D721Med (cell line): ENCODE measurements at regions not wholly inside any gene's neighbourhood (a gene's known extent, or its start where the extent isn't known, plus 50 kb on each side); places are given as distances from the start of the nearest gene placed in this dataset.
"Not testable (repeated sequence)": the region's sequence is repeated elsewhere in the genome, so short reads cannot be mapped to it uniquely, and the experiment has no call there.

Experiments used
- DNase-seq: peaks from one replicate; pipeline ENCODE4 v3.0.0; 2011; ENCODE audit warnings: low spot score; ENCODE audit not compliant: insufficient read length
- FAIRE-seq: peaks from 2 replicates; lab custom pipeline; 2011; peaks lifted over from hg19 to GRCh38; lab: Jason Lieb, UNC

DNA sequence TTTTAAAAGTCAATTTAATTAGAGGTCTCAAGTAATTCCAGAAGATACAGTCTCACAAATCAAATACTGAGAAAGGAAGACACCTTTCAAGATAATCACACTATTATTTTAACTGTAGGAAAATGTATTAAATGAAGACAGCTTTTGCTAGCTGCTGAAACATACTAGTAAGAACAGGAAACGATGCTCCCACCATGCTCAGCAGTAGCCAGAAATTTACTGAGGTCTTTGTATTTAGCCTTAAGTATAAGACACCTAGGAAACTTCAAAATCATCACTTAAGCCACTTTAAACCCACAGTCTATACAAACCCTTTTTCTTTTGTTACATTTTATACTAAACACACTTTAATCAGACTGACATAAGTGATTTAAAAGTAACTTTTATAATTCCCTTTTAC is 72.7 kb upstream of the NPIPB12 start:
- DNase-seq, FAIRE-seq: not testable (repeated sequence)

- not testable (repeated sequence) for FAIRE-seq, DNase-seq
Measured at GRCh38 chr16:29581764-29582163, 75.6 kb upstream of the NPIPB12 start.

- not testable (repeated sequence) for FAIRE-seq, DNase-seq
Measured at GRCh38 chr16:29591919-29592318, 71.1 kb upstream of the SPN start.

DNA sequence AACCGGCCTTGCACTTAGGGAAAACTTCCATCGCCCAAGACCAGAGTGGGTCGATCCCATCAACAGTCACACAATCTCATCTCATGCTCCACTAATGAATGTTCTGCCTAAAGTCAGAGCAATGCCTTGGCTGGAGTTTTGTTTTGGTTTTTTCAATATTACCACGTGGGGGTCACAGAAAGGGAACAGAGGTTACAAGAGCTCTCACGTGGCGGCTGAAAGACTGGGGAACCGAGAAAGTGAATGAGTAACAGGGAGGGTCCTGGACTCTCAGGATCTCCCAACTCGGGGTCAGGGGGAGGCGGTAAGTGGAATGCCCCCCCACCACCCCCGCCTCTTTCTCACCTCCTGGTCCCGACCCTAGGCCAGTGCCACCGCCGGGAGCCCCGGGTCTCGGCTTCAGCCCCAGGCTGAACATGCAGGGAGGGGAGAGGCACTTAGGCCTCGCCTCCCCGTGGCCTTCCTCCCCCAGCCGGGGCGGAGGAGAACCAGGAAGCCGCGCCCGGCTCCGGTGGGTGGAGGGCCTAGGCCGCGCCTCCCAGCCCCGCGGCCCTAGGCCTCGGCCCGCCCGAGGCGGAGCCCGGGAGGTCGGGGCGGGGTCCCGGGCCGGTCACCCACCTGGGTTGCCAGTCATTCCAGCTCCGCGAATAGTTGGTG is 68.7 kb upstream of the SPN start:
- not testable (repeated sequence) for DNase-seq, FAIRE-seq

GRCh38 chr16:29594926-29595838 is 67.9 kb upstream of the SPN start:
- peak; percentile 29 for DNase-seq
- not testable (repeated sequence) for FAIRE-seq

DNA sequence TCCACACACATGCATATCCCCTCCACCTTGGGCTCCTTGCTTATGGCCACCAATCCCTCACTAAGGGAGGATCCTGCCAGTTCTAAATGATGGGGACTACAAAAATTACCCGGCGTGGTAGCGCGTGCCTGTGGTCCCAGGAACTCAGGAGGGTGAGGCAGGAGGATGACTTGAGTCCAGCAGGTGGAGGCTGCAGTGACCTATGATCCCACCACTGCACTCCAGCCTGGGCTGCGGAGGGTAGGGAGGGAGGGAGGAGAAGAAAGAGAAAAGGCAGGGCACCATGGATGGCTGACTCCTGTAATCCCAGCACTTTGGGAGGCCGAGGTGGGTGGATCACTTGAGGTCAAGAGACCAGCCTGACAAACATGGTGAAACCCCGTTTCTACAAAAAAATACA is 66.0 kb upstream of the SPN start:
- FAIRE-seq, DNase-seq: not testable (repeated sequence)

GRCh38 chr16:29600111-29601000 is 62.7 kb upstream of the SPN start:
- DNase-seq, FAIRE-seq: not testable (repeated sequence)

GRCh38 chr16:29602247-29602625 is 60.8 kb upstream of the SPN start:
- DNase-seq, FAIRE-seq: not testable (repeated sequence)

- not testable (repeated sequence) for FAIRE-seq
- DNase-seq = peak; percentile 2
Measured at GRCh38 chr16:29602683-29603088, 60.4 kb upstream of the SPN start.

DNA sequence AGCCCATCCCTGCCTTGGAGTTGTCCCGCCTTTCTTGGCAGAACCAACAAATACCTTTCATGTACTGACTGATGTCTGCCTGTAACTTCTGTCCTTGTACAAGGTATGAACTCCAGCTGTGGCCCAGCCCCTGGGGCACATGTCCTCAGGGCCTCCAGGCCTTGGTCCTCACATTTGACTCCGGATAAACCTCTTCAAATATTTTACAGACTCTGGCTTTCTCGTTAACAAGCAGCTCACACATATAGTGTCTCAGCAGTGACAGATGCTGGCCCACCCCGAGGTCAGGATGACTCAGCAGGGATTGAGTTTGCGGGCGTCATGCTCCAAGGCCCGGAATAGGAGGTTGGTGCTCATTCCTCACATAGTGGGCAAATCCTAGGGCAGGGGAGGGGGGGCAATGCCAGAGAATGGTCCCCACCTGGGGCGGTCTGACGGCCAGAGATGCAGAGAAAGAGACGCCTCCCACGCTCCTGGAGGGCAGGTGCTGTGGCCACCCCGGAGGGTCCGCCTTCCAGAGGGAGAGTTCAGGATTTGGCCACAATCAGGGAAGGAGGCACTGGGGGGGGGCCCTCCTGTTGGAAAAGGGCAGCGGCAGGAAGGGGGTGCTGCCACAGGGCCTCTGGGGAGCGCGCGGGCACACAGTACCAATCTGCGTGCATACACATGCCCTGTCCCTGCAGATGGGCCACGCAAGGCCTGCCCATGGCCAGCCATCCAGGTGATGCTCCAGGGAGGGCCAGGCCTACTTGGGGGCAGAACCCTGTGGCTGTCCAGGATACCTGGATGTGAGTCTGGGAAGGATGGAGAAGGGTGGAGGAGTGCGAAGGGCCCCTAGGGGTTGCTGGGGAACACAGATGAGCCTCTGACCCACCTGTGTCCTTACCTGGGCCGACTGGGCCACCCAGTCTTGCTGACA is 58.2 kb upstream of the SPN start:
- FAIRE-seq = not testable (repeated sequence)
- peak; percentile 26 for DNase-seq

GRCh38 chr16:29605593-29606205 is 57.3 kb upstream of the SPN start:
- DNase-seq = peak; percentile 13
- FAIRE-seq = not testable (repeated sequence)

DNA sequence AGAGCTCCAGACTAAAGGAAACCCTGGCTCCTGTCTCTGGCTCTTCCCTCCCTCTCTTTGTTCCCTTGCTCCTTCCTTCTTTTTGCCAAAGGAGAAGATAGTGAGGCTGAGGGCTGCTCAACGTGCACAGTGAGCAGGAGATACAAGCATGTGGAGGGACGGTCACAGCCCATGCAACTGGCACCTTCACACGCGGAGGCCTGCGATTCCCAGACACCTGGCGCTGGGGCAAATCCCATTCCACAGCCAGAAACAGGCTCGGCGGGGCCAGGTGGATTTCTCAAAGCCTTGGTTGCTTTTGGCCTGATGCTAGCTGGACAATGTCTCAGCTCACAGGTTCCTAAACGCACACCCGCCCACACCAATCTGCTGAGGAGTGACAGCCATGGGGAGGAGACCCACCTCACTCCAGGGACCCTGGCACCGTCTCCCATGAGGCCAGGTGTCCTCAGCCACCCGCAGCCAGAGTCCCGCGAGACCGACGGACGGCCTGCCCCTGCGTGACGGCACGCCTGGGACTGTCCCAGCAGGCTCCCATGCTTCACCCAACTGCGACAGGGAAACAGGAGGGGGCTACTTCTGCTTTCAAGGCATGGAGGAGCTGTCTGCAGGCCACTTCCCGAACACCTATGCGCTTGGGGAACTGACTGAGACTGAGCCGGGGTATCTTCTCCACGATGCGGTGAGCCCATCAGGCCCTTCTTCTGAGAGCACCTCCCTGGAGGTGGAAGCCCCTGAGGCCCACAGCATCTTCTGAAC is 56.2 kb upstream of the SPN start:
- peak; percentile 10 for DNase-seq
- FAIRE-seq = not testable (repeated sequence)

DNA sequence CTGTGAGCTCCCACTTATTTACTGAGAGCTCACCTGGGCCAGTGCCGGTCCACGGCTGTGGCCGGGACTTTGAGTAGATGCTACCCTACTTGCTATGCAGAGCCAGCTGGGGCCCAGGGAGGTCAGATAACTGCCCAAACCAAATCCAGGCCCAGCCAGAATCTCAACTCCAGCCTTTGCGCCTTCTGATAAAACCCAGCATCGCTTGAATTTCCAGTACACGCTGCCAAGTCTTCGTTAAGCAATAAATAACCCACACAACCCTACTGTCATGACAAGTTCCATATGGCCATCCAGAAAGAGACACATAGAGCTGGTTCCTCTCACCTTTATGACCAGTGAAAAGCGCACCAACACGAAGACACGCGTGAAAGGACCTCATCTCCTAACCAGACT is 55.6 kb upstream of the SPN start:
- FAIRE-seq, DNase-seq: not testable (repeated sequence)

- not testable (repeated sequence) for FAIRE-seq, DNase-seq
Measured at GRCh38 chr16:29612381-29613306, 50.4 kb upstream of the SPN start.
